Loucy (cell line): ENCODE measurements at regions not wholly inside any gene's neighbourhood (a gene's known extent, or its start where the extent isn't known, plus 50 kb on each side); places are given as distances from the start of the nearest gene placed in this dataset.

Experiments used
- H2AFZ ChIP-seq: fragments of 200-600 bp; sonication (generic); 2 replicates; pipeline ENCODE4 v1.6.0; 2016; ENCODE audit warnings: antibody characterized with exemption, mild to moderate bottlenecking, low read length, moderate library complexity
- H3F3A ChIP-seq: fragments of 200-600 bp; 2 replicates; pipeline ENCODE4 v1.6.0; 2016; ENCODE audit warnings: antibody characterized with exemption, low read depth, mild to moderate bottlenecking
- H3K27me3 ChIP-seq: fragments of 200-600 bp; sonication (generic); 2 replicates; pipeline ENCODE4 v1.6.1; 2014; ENCODE audit warnings: low read length, mild to moderate bottlenecking; ENCODE audit not compliant: insufficient read depth, poor library complexity, severe bottlenecking
- H3K36me3 ChIP-seq: fragments of 200-600 bp; sonication (generic); 2 replicates; pipeline ENCODE4 v1.6.1; 2016; ENCODE audit warnings: low read length; ENCODE audit not compliant: insufficient read depth
- H3K4me1 ChIP-seq: fragments of 200-600 bp; sonication (generic); 2 replicates; pipeline ENCODE4 v1.5.1; 2014; ENCODE audit warnings: low read length, mild to moderate bottlenecking; ENCODE audit not compliant: insufficient read depth, poor library complexity, severe bottlenecking
- H3K4me2 ChIP-seq: fragments of 200-600 bp; sonication (generic); 2 replicates; pipeline ENCODE4 v1.6.0; 2014; ENCODE audit warnings: antibody characterized with exemption, low read length, low read depth, mild to moderate bottlenecking; ENCODE audit not compliant: poor library complexity, severe bottlenecking
- H3K4me3 ChIP-seq: fragments of 200-600 bp; sonication (generic); 2 replicates; pipeline ENCODE4 v1.5.1; 2014; ENCODE audit warnings: low read length, mild to moderate bottlenecking, mixed read lengths; ENCODE audit not compliant: poor library complexity, severe bottlenecking
- H3K79me2 ChIP-seq: fragments of 200-600 bp; sonication (generic); 2 replicates; pipeline ENCODE4 v1.6.1; 2014; ENCODE audit warnings: low read length; ENCODE audit not compliant: insufficient read depth
- H3K9ac ChIP-seq: fragments of 200-600 bp; sonication (generic); 2 replicates; pipeline ENCODE4 v1.6.0; 2014; ENCODE audit warnings: mild to moderate bottlenecking, low read depth, low read length, moderate library complexity; ENCODE audit not compliant: poor library complexity, severe bottlenecking
- H3K9me2 ChIP-seq: fragments of 200-600 bp; sonication (generic); replicated peaks from 2 replicates; pipeline ENCODE4 v1.6.1; 2016; ENCODE audit warnings: low read depth, low read length, mixed read lengths
- H3K9me3 ChIP-seq: fragments of 200-600 bp; sonication (generic); 2 replicates; pipeline ENCODE4 v1.6.1; 2014; ENCODE audit warnings: mild to moderate bottlenecking, antibody characterized with exemption, low read length, low read depth; ENCODE audit not compliant: insufficient read depth
- H4K20me1 ChIP-seq: fragments of 200-600 bp; sonication (generic); 2 replicates; pipeline ENCODE4 v1.6.0; 2014; ENCODE audit warnings: antibody characterized with exemption, low read length, mild to moderate bottlenecking; ENCODE audit not compliant: insufficient read depth, poor library complexity, severe bottlenecking
- EZH2phosphoT487 ChIP-seq: fragments of 200-600 bp; IDR thresholded peaks from 2 replicates; pipeline ENCODE4 v1.6.1; 2018; ENCODE audit warnings: antibody characterized with exemption, mild to moderate bottlenecking, moderate library complexity, borderline replicate concordance
- TF ChIP-seq, protein P1 (sequence below): fragments of 200-600 bp; sonication (generic); conservative IDR thresholded peaks from 2 replicates; pipeline ENCODE4 v1.5.1; 2014; ENCODE audit warnings: mild to moderate bottlenecking, antibody characterized with exemption, low read length

DNA sequence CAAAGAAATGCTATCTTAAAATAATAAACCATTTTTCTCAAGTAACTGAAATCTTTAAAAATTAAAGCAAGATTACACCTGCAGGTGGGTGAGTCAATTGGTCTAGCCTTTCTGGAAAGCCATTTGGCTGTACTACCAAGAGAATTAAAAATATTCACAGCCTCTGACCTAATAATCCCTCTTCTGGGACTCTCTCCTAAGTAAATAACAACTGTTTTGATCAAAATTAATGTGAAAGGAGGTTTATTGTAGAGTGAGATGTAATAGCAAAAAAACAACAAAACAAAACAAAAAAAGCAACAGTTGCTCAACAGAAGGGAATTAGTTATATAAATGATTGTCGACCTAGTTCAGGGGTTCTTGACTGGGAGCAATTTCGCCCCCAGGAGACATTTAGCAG is 89.0 kb downstream of the GEMIN8 start:
- Histone ChIP-seq H4K20me1 (no peaks in the 10 kb centered on the region), H3K4me1 (no peaks in the 10 kb centered on the region), H3F3A (no peaks in the 10 kb centered on the region), H3K79me2 (no peaks in the 10 kb centered on the region), H3K4me3 (no peak overlapping the region), H3K36me3 (no peaks in the 10 kb centered on the region), H2AFZ (no peak overlapping the region), H3K27me3 (no peaks in the 10 kb centered on the region), H3K9me3 (no peaks in the 10 kb centered on the region), H3K9ac (no peak overlapping the region), H3K9me2 (no peaks in the 10 kb centered on the region), H3K4me2 (no peak overlapping the region)
- TF ChIP-seq, protein P1, sequence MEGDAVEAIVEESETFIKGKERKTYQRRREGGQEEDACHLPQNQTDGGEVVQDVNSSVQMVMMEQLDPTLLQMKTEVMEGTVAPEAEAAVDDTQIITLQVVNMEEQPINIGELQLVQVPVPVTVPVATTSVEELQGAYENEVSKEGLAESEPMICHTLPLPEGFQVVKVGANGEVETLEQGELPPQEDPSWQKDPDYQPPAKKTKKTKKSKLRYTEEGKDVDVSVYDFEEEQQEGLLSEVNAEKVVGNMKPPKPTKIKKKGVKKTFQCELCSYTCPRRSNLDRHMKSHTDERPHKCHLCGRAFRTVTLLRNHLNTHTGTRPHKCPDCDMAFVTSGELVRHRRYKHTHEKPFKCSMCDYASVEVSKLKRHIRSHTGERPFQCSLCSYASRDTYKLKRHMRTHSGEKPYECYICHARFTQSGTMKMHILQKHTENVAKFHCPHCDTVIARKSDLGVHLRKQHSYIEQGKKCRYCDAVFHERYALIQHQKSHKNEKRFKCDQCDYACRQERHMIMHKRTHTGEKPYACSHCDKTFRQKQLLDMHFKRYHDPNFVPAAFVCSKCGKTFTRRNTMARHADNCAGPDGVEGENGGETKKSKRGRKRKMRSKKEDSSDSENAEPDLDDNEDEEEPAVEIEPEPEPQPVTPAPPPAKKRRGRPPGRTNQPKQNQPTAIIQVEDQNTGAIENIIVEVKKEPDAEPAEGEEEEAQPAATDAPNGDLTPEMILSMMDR: no peak
- no peak for TF ChIP-seq EZH2phosphoT487

DNA sequence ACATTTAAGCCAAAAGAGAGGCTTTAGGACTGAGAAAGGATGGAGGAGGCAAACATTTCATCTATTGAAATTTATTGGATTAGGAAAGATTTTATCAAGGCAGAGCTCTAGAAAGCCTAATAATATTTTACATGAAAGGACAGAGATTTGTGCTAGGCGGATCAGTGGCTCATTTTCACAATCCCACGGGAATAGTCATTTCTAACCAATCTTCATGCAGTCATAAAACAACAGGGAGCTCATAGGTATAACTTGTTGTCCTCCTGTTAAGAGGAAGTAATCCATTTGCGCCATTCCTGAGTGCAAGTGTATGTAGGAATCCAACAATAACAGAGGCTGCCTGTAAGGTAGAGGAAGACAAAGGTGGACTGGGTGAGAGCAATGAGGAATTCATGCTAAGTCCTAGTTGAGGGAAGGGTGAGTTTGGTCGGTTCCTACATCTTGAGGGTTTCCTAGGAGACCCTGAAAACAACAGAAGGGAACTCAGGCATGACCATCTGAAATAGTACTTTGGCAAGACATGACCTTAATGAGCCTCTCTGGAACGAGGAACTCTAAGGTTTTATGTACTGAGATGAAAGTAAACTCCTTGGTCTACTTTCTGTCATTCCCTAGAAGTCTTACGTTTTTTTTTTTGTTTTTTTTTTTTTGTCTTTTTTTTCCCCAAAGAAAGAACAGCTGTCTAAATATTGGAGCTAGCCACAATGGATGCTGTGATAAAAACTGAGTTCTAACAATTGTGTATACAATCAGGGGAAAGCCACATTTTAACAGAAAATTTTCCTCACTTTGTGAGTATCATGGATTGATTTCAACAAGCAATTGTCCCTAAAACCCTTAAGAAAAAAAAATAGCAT is 89.7 kb downstream of the GEMIN8 start:
- Histone ChIP-seq H3K4me2 (no peak overlapping the region), H3K4me3 (no peak overlapping the region), H3K4me1 (no peaks in the 10 kb centered on the region), H3F3A (no peaks in the 10 kb centered on the region), H3K9me3 (no peaks in the 10 kb centered on the region), H2AFZ (no peak overlapping the region), H3K9me2 (no peaks in the 10 kb centered on the region), H3K9ac (no peak overlapping the region), H3K79me2 (no peaks in the 10 kb centered on the region), H4K20me1 (no peaks in the 10 kb centered on the region), H3K27me3 (no peaks in the 10 kb centered on the region), H3K36me3 (no peaks in the 10 kb centered on the region)
- no peak for TF ChIP-seq EZH2phosphoT487
- TF ChIP-seq, protein P1: no peak

DNA sequence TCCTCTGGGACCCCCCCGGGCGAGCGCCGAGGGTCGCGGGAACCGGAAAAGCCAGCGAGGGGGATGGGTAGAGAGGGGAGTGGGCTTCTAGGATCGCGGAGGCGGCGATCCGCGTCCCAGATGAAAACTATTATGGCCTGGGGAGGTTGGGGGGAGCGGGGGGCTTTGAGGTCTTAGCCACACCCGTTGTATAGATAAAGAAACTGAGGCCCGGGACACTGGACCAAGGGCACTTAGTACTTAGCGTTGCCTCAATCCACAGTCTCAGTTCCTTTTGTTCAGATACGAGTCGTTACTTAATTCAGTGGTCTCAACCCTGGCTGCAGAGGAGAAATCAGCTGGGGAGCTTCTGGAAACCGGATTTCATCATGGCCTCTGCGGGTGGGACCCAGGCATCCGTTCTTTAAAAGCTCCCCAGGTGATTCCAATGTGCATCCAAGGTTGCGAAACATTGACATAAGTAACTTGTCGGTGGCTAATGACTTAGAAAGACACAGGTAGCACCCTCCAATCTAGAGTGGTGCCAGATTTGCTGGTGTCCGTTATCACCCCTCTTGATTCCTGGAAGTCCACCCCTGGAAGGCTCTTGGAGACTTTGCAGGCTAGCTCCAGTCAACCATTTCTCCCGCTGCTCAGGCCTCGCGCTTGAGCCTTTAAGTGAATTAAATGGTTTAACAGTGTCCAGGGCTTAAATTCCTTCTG is 90.7 kb downstream of the GEMIN8 start:
- no peak overlapping the region for H3K9ac ChIP-seq
- H4K20me1 ChIP-seq: no peaks in the 10 kb centered on the region
- H3K79me2 ChIP-seq: no peaks in the 10 kb centered on the region
- no peaks in the 10 kb centered on the region for H3K9me2 ChIP-seq
- H3K4me2 ChIP-seq: no peak overlapping the region
- no peaks in the 10 kb centered on the region for H3K36me3 ChIP-seq
- no peak overlapping the region for H2AFZ ChIP-seq
- H3K9me3 ChIP-seq: no peaks in the 10 kb centered on the region
- no peaks in the 10 kb centered on the region for H3K4me1 ChIP-seq
- TF ChIP-seq, protein P1: no peak
- no peak for TF ChIP-seq EZH2phosphoT487
- no peaks in the 10 kb centered on the region for H3F3A ChIP-seq
- H3K4me3 ChIP-seq: no peak overlapping the region
- H3K27me3 ChIP-seq: no peaks in the 10 kb centered on the region
